GM18499 (cell line): ENCODE measurements at regions not wholly inside any gene's neighbourhood (a gene's known extent, or its start where the extent isn't known, plus 50 kb on each side); places are given as distances from the start of the nearest gene placed in this dataset.
"Not testable (repeated sequence)": the region's sequence is repeated elsewhere in the genome, so short reads cannot be mapped to it uniquely, and the experiment has no call there.

Experiments used
- ATAC-seq: cut with Tn5 transposase; IDR thresholded peaks from one replicate; pipeline ENCODE4 v1.9.1; 2021; ENCODE audit warnings: moderate number of reproducible peaks; ENCODE audit not compliant: insufficient read depth, unreplicated experiment

DNA sequence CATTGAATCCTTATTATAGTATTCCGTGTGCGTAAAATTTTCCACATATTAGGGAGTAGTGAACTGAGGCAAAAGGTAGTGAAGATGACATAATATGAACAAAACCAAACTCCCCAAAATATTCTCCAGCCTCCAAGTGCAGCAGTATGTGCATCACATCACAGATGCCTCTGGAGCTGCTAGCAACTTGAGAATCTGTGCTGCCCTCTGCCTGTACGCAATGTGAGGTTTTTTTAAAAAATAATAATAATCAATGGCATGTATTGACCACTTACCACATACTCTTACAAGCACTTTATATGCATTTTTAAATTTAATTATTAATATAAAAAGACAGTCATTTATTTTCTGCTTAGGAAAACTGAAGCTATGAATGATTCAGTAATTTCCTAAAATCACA lies 583.0 kb upstream of the SPRY2 start:
- ATAC-seq, result no peak

- ATAC-seq, result no peak
These were observed 581.0 kb upstream of the SPRY2 start for GRCh38 chr13:80921971-80922370.

DNA sequence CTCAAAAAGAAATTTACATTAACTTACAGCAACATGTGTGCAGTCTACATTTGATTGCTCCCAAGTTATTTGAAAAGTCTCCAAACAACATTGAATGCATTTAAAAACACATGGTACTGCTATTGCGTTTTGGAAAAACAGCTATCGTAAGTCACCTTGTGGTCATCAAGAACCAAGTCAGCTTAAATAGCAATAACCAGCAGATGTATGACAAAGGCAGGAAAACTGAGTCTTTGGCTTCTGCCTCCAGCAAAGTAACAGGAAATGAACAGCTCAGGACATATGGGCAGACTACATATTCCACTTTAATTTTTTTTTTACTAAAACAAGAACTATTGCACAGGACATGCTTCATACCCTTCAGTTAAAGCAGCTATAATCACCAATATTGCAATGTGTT lies 580.6 kb upstream of the SPRY2 start:
- ATAC-seq, result no peak

DNA sequence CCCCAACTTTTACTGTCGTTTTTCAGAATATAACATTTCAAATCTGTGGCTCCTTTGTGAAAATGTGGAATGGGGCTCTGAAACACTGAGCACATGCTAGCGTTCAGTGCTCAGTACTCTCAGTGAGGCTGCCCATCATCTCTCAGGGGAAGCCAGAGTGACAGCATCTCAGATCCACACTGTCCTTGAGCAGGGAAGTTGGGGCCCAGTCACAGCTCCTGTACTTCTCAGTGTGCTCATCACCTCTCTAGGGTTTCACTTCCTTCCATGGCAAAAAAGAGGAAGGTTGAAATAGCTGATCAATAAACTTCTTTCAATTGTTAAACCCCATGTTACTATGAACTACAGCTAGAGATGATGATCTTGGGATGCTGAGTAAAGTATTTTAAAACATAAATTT lies 565.9 kb upstream of the SPRY2 start:
- ATAC-seq, result no peak

- no peak for ATAC-seq
These were observed 563.5 kb upstream of the SPRY2 start for GRCh38 chr13:80904386-80904785.

DNA sequence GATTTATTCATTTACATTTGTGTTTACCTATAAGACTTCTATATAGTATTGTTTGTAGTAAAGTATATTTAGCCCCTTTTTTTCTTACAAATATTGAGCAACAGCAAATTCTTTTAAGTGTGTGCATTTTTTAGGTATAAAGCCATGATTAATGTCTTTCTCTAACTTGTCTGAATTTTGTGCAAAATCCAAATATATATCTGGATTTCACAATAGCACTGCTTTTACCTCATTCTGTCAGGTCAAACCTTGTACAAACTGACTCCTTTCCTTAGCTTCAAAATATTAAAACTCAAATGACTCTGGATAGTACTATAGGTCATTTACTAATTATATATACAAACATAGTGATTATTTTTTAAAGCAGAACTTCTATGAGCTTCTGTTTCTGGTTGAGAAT lies 563.0 kb upstream of the SPRY2 start:
- no peak for ATAC-seq

GRCh38 chr13:80901530-80901929 lies 560.6 kb upstream of the SPRY2 start:
- ATAC-seq, result no peak

- no peak for ATAC-seq
These were observed 560.2 kb upstream of the SPRY2 start for GRCh38 chr13:80901111-80901510.

DNA sequence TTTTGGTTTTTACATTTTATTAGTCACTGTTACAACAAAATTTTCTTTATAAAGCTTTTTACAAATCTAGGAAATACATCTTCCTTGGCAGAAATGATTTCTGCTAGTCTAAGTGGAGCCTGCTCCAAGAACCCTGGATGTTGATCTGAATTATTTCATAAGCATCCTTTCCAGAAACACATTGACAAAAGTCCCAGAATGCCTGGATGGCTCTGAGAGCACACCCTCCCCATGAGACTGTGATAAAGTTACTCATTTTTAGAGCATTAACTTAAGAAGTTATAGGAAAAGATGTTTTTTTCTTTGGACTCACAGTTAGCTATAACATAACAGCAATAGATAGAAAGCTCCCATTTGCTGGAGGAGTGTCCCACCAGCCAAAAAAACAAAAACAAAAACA lies 559.6 kb upstream of the SPRY2 start:
- no peak for ATAC-seq

DNA sequence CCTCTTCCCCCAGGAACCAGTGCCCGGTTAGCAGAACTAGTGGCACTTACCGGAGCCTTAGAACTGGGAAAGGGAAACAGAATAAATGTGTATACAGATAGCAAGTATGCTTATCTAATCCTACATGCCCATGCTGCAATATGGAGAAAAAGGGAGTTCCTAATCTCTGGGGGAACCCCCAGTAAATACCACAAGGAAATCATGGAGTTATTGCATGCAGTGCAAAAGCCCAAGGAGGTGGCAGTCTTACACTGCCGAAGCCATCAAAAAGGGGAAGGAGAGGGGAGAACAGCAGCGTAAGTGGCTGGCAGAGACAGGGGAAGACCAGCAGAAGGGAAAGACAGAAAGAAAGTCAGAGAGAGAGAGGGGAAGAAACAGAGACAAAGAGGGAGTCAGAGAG lies 556.7 kb upstream of the SPRY2 start:
- ATAC-seq, result not testable (repeated sequence)

- ATAC-seq, result no peak
These were observed 554.0 kb upstream of the SPRY2 start for GRCh38 chr13:80894917-80895316.

DNA sequence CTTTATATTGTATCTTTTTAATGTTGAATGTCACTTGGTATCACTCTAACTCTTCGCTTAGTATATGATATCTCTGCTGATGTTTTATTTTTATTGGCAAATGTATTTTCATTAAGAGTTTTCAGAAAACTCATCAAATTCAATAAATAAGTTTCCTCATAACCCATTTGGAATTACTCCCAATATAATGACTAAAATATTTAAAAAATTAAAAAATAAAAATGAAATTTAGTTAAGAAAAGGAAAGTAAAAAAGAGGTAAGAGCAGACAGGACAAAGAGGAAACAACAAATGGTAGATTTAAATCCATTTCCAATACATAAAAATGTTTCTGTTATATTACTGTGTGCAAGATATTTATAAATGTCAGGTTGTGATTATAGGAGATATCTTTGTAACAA lies 548.9 kb upstream of the SPRY2 start:
- ATAC-seq, result no peak

GRCh38 chr13:80888390-80888789 lies 547.5 kb upstream of the SPRY2 start:
- ATAC-seq, result no peak

GRCh38 chr13:80884056-80884785 lies 543.3 kb upstream of the SPRY2 start:
- no peak for ATAC-seq

- ATAC-seq, result no peak
These were observed 542.6 kb upstream of the SPRY2 start for GRCh38 chr13:80883545-80883944.

GRCh38 chr13:80881942-80882445 lies 541.1 kb upstream of the SPRY2 start:
- ATAC-seq, result no peak

GRCh38 chr13:80881495-80881894 lies 540.6 kb upstream of the SPRY2 start:
- ATAC-seq, result no peak

DNA sequence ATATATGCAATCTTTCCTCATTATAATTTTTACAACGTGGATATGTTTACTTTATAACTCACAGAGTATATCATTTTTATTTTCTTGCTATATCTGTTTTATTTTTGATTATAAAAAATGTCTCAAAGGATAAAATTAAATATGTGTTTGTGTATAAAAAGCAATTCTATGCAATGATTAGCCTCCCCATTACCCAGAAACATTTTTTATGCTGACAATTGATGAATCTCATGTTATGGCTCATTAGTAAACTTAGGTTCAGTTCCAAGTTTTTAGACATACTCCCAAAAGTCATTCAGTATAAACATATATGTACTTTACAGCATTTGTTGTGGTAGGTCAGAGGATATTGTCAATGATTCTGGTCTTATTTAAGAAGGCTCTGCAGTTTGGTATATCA lies 540.1 kb upstream of the SPRY2 start:
- ATAC-seq, result no peak

DNA sequence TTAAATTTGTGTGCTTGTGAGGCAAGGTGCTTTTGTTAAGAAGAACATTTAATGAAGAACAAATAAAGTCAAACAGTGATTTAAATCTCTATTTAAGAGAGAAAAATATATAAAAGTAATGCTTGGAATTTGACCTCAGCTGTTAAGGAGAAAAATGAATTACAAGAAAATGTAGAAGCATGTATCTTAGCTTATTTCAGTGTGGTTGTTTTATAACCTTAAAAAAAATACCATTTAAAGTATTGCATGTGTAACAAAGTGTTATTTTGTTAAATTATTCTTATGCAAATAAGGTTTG lies 537.0 kb upstream of the SPRY2 start:
- no peak for ATAC-seq

DNA sequence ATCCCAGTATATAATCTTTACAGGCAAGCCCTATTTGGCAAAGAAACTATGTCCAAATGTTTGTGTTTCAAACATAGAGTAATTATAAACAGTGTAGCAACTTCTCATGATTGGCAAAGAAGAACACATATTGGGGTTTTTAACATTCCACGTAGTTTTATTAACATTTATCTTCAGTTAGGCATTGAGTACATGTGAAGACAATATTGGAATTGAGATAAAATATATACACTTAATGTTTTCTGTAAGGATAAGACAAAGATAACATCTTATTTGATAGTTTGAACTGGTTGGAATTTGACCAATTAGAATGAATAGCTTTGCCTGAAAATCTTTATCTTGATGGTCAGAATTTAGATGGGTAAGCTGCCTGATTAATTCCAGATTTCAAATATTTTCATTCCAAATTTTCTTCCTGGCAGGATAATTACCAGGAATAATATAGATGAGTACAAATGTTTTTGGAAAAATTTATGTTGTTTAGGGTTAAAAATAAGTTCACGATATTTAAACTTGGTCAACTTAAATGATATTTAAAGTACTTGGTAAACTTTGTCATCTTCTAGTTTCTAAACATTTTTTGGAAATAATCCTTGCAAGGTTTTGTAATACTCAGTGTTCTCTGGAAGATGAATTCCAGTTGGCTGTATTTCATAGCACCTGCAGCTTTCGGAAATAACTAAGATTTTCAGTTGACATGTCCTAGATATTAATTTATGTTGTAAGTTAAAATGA lies 536.5 kb upstream of the SPRY2 start:
- no peak for ATAC-seq

- ATAC-seq, result no peak
These were observed 532.7 kb upstream of the SPRY2 start for GRCh38 chr13:80873589-80873988.

DNA sequence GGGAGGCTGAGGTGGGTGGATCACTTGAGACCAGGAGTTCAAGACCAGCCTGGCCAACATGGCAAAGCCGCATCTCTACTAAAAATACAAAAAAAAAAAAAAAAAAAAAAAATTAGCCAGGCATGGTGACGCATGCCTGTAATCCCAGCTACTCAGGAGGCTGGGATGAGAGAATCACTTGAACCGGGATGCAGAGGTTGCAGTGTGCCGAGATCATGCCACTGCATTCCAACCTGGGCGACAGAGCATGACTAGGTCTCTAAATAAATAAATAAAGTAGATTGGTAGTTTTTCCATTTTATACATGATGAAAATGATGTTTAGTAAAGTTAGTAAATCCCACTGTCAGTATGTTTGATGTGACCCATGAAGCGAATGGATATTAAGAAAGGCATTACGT lies 531.0 kb upstream of the SPRY2 start:
- not testable (repeated sequence) for ATAC-seq
